Kidney tubule cell (primary cell): ENCODE measurements at regions not wholly inside any gene's neighbourhood (a gene's known extent, or its start where the extent isn't known, plus 50 kb on each side); places are given as distances from the start of the nearest gene placed in this dataset.
"Not testable (repeated sequence)": the region's sequence is repeated elsewhere in the genome, so short reads cannot be mapped to it uniquely, and the experiment has no call there.

ENCODE experiments used
- DNase-seq: peaks from one replicate; pipeline ENCODE4 v3.0.0-alpha.2; 2018; ENCODE audit warnings: low spot score

GRCh38 chr2:208686665-208687064, 280.1 kb downstream of the PTH2R start:
- DNase-seq, result peak; percentile 49

GRCh38 chr2:208687720-208688119, 281.1 kb downstream of the PTH2R start:
- DNase-seq, result not testable (repeated sequence)

GRCh38 chr2:208698114-208698513, 291.5 kb downstream of the PTH2R start:
- no peak for DNase-seq

- no peak for DNase-seq
These were observed 301.9 kb downstream of the PTH2R start for GRCh38 chr2:208708486-208708885.

- DNase-seq, result peak; percentile 11
These were observed 305.0 kb downstream of the PTH2R start for GRCh38 chr2:208711598-208711997.

- DNase-seq, result no peak
These were observed 306.6 kb downstream of the PTH2R start for GRCh38 chr2:208713066-208713745.

GRCh38 chr2:208718828-208719227, 312.2 kb downstream of the PTH2R start:
- no peak for DNase-seq

GRCh38 chr2:208722731-208723130, 316.1 kb downstream of the PTH2R start:
- DNase-seq, result no peak

- no peak for DNase-seq
These were observed 318.7 kb downstream of the PTH2R start for GRCh38 chr2:208725280-208725679.

GRCh38 chr2:208726242-208726641, 319.6 kb downstream of the PTH2R start:
- DNase-seq, result no peak

GRCh38 chr2:208751663-208752415, 345.2 kb downstream of the PTH2R start:
- DNase-seq, result not testable (repeated sequence)

GRCh38 chr2:208757364-208757763, 350.8 kb downstream of the PTH2R start:
- DNase-seq, result no peak

- DNase-seq, result not testable (repeated sequence)
These were observed 366.5 kb downstream of the PTH2R start for GRCh38 chr2:208773074-208773473.

- DNase-seq, result no peak
These were observed 374.6 kb downstream of the PTH2R start for GRCh38 chr2:208781166-208781565.

GRCh38 chr2:208782097-208782496, 375.5 kb downstream of the PTH2R start:
- DNase-seq, result no peak

- no peak for DNase-seq
These were observed 376.6 kb downstream of the PTH2R start for GRCh38 chr2:208783184-208783583.

GRCh38 chr2:208784774-208785173, 378.2 kb downstream of the PTH2R start:
- not testable (repeated sequence) for DNase-seq

- no peak for DNase-seq
These were observed 384.7 kb downstream of the PTH2R start for GRCh38 chr2:208791257-208791656.

- no peak for DNase-seq
These were observed 386.2 kb downstream of the PTH2R start for GRCh38 chr2:208792766-208793165.

GRCh38 chr2:208793434-208793833, 386.8 kb downstream of the PTH2R start:
- DNase-seq, result no peak

GRCh38 chr2:208794288-208794975, 387.8 kb downstream of the PTH2R start:
- DNase-seq, result no peak

- no peak for DNase-seq
These were observed 392.1 kb downstream of the PTH2R start for GRCh38 chr2:208798698-208799097.

- DNase-seq, result no peak
These were observed 392.8 kb downstream of the PTH2R start for GRCh38 chr2:208799397-208799796.
